ENCODE measurements at regions not wholly inside any gene's neighbourhood (a gene's known extent, or its start where the extent isn't known, plus 50 kb on each side); places are given as distances from the start of the nearest gene placed in this dataset.

DNA sequence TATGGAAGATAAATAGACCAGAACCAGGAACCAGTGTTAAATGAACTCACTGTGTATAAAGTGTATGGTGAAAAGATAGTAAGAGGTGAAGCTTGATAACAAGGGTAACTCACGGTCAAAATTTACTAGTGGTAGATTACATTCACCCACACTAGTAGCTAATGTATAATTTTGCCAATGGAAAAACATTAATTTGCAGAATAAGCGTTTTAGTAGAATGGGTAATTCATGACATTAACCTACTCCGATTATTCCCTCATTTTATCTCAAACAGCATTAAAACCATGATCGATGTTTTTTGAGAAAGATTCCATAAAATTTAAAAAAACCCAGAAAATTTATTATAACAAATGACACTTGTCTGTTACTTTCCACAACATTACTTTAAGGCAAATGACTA, 57.7 kb upstream of the PPP1R3A start:
- no peak for TF ChIP-seq POLR2A (IDR thresholded peaks at IDR 0.05; ENCODE audit: extremely low read depth, insufficient read length)
- TF ChIP-seq MYC (IDR thresholded peaks at IDR 0.05; ENCODE audit: low read depth, low read length) = no peak
- TF ChIP-seq, protein P1, sequence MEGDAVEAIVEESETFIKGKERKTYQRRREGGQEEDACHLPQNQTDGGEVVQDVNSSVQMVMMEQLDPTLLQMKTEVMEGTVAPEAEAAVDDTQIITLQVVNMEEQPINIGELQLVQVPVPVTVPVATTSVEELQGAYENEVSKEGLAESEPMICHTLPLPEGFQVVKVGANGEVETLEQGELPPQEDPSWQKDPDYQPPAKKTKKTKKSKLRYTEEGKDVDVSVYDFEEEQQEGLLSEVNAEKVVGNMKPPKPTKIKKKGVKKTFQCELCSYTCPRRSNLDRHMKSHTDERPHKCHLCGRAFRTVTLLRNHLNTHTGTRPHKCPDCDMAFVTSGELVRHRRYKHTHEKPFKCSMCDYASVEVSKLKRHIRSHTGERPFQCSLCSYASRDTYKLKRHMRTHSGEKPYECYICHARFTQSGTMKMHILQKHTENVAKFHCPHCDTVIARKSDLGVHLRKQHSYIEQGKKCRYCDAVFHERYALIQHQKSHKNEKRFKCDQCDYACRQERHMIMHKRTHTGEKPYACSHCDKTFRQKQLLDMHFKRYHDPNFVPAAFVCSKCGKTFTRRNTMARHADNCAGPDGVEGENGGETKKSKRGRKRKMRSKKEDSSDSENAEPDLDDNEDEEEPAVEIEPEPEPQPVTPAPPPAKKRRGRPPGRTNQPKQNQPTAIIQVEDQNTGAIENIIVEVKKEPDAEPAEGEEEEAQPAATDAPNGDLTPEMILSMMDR (IDR thresholded peaks at IDR 0.05; ENCODE audit: low read depth, low read length) = no peak
- TF ChIP-seq, protein P2, sequence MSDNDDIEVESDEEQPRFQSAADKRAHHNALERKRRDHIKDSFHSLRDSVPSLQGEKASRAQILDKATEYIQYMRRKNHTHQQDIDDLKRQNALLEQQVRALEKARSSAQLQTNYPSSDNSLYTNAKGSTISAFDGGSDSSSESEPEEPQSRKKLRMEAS (IDR thresholded peaks at IDR 0.05; ENCODE audit: low read depth, low read length) = no peak
- DNase-seq (ENCODE audit: low read depth) = no peak
- H3K4me3 ChIP-seq (ENCODE audit: low read depth, low read length) = no peak overlapping the region

DNA sequence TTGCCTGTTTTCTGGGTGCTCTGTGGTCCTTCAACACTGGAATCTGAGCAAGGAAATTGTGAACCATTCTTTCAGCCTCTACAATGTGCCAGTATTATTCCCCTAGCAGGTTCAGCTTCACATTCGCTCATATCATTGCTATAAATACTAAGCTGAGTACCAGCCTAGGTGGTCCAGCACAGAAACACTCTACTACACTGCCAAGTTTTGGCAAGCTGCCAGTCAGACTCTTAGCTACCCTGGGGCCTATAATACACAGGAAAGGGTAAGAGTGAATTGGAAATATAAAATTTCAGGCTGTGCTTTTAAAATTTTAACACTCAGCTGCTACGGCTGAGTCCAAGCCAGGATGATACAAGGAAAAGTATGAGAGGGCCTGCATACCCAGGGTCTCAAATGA, 49.9 kb upstream of the PPP1R3A start:
- DNase-seq (ENCODE audit: low read depth) = no peak
- H3K4me3 ChIP-seq (ENCODE audit: low read depth, low read length) = no peak overlapping the region
- TF ChIP-seq, protein P1 (IDR thresholded peaks at IDR 0.05; ENCODE audit: low read depth, low read length) = no peak
- no peak for TF ChIP-seq MYC (IDR thresholded peaks at IDR 0.05; ENCODE audit: low read depth, low read length)
- TF ChIP-seq, protein P2 (IDR thresholded peaks at IDR 0.05; ENCODE audit: low read depth, low read length) = no peak
- TF ChIP-seq POLR2A (IDR thresholded peaks at IDR 0.05; ENCODE audit: extremely low read depth, insufficient read length) = no peak

Data from NB4 (cell line).